ENCODE measurements at regions not wholly inside any gene's neighbourhood (a gene's known extent, or its start where the extent isn't known, plus 50 kb on each side); places are given as distances from the start of the nearest gene placed in this dataset.
A peak's percentile ranks its signal among the peaks of the same experiment; 100 is the strongest.

DNA sequence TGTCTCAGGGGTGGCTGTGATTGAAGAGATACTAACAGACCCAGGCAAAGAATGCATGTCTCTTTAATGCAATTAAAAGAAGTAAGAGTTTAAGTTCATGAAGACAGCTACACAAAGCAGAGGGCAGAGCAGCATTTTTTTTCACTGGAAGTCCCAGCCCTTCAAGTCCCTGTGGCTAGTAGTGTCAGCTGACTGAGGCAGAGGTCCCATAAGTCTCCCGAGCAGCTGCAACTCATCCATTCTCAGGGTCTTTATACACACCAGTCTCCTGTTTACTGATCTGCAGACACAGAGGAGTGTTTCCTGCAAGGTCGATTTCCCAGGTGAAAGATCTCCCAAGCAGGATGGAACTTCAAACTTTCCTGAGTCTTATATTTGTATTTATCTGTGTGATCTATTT is 169.4 kb upstream of the GLRA1 start:
- Mint-ChIP-seq H3K4me3 (no peak overlapping the region), H3K9me3 (no peaks in the 10 kb centered on the region)
- TF ChIP-seq, protein P1, sequence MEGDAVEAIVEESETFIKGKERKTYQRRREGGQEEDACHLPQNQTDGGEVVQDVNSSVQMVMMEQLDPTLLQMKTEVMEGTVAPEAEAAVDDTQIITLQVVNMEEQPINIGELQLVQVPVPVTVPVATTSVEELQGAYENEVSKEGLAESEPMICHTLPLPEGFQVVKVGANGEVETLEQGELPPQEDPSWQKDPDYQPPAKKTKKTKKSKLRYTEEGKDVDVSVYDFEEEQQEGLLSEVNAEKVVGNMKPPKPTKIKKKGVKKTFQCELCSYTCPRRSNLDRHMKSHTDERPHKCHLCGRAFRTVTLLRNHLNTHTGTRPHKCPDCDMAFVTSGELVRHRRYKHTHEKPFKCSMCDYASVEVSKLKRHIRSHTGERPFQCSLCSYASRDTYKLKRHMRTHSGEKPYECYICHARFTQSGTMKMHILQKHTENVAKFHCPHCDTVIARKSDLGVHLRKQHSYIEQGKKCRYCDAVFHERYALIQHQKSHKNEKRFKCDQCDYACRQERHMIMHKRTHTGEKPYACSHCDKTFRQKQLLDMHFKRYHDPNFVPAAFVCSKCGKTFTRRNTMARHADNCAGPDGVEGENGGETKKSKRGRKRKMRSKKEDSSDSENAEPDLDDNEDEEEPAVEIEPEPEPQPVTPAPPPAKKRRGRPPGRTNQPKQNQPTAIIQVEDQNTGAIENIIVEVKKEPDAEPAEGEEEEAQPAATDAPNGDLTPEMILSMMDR (IDR thresholded peaks at IDR 0.05), result no peak

DNA sequence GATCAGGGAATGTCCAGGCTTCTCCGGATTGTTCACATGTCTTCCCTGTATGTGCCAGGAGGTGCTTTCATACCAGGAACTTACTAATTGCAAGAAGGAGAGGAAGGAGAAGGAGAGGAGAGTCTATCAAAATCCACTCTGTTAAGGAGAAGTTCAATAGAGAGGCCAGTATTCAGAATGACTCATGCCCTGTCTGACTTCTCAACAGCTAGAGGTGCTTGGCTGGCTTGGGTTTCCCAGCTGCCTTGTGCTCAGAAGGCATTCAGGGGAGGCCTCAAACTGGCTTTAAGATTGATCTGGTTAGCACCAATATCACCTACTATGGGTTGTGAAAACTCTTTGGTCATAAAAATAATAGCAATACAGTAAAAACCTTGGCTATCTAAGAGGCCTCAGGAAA is 167.9 kb upstream of the GLRA1 start:
- no peak for DNase-seq
- H3K27ac Mint-ChIP-seq, result peak overlapping the region; percentile 56
- H3K27me3 Mint-ChIP-seq (ENCODE audit: low read depth, poor library complexity), result peaks cover 2% of the 10 kb centered on the region

More for the DNA sequence above, 169.4 kb upstream of the GLRA1 start:
- H3K27ac Mint-ChIP-seq, result no peak overlapping the region
- no peak for DNase-seq
- H3K36me3 Mint-ChIP-seq (ENCODE audit: low read depth), result no peaks in the 10 kb centered on the region
- peaks cover 2% of the 10 kb centered on the region for H3K27me3 Mint-ChIP-seq (ENCODE audit: low read depth, poor library complexity)
- H3K4me1 Mint-ChIP-seq, result peaks cover 35% of the 10 kb centered on the region

DNA sequence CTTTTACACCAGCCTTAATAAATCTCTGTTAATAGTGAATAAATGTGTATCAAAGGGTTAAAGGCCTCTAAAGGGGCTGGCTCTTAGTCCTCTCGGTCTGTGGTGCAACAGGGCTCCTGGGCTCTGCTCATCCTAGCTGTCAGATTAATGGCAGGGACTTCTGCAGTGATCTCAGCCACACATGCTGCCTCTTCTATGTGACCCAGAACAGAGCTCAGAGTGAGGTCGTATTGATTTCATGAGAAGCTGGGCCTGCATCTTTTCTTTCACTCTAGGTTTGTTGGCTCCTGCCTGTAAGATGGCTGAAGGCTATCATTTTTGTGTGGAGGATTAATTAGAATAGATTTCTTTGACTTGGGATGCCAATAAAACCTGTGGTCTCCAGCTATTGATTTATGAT is 165.0 kb upstream of the GLRA1 start:
- TF ChIP-seq, protein P1 (IDR thresholded peaks at IDR 0.05), result no peak

More for the DNA sequence above, 167.9 kb upstream of the GLRA1 start:
- Mint-ChIP-seq H3K4me3 (no peak overlapping the region), H3K36me3 (ENCODE audit: low read depth) (no peaks in the 10 kb centered on the region), H3K4me1 (peaks cover 40% of the 10 kb centered on the region), H3K9me3 (no peaks in the 10 kb centered on the region)
- TF ChIP-seq, protein P1 (IDR thresholded peaks at IDR 0.05), result no peak

DNA sequence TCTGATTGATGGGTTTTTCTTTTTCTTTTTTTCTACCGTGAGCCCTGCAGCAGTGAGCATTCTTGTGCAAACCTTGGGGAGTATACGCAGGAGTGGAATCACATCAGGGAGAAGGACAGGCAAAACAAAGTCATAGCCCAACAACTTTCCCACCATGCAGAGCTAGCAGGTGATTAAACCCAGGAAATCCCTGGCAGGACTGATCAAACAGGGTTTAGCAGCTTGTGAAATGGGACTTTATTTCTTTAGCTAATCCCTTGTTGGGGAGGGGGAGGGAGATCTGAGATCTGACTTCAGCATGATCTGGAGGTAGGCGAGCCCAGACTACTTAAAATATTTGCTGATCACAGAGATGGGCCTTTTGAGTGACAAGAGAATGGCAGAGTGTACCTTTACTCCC is 162.0 kb upstream of the GLRA1 start:
- Mint-ChIP-seq H3K36me3 (ENCODE audit: low read depth) (no peaks in the 10 kb centered on the region), H3K27me3 (ENCODE audit: low read depth, poor library complexity) (peaks cover 8% of the 10 kb centered on the region), H3K27ac (peak overlapping the region; percentile 11), H3K4me1 (peaks cover 38% of the 10 kb centered on the region), H3K4me3 (no peak overlapping the region), H3K9me3 (no peaks in the 10 kb centered on the region)
- DNase-seq, result no peak
- TF ChIP-seq, protein P1 (IDR thresholded peaks at IDR 0.05), result no peak

More for the DNA sequence above, 165.0 kb upstream of the GLRA1 start:
- DNase-seq, result peak; percentile 10
- no peaks in the 10 kb centered on the region for H3K9me3 Mint-ChIP-seq
- no peaks in the 10 kb centered on the region for H3K36me3 Mint-ChIP-seq (ENCODE audit: low read depth)
- no peaks in the 10 kb centered on the region for H3K27me3 Mint-ChIP-seq (ENCODE audit: low read depth, poor library complexity)
- H3K4me1 Mint-ChIP-seq, result peaks cover 52% of the 10 kb centered on the region
- H3K4me3 Mint-ChIP-seq, result no peak overlapping the region
- peak overlapping the region; percentile 37 for H3K27ac Mint-ChIP-seq

DNA sequence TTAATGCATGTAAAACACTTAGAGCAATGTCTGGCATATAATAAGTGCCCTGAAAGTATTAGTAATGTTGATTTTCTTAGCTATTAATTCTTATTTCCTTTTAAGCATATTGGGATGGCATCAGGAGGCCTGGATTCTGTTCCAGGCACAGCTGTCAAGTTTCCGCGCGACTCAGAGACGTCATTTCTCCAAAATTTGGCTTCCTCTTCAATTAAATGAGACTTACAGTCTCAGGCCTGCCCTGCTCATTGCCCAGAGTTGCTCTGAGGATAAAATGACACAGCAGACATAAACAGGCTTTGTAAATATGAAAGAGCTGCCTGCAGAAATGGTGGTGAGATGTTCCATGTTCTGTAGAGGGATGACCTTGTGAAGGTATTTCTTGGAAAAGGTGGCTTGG is 159.8 kb upstream of the GLRA1 start:
- Mint-ChIP-seq H3K36me3 (ENCODE audit: low read depth) (no peaks in the 10 kb centered on the region), H3K4me1 (peaks cover 29% of the 10 kb centered on the region), H3K9me3 (no peaks in the 10 kb centered on the region), H3K27ac (no peak overlapping the region), H3K4me3 (no peak overlapping the region), H3K27me3 (ENCODE audit: low read depth, poor library complexity) (peaks cover 8% of the 10 kb centered on the region)
- no peak for DNase-seq
- TF ChIP-seq, protein P1 (IDR thresholded peaks at IDR 0.05), result no peak

DNA sequence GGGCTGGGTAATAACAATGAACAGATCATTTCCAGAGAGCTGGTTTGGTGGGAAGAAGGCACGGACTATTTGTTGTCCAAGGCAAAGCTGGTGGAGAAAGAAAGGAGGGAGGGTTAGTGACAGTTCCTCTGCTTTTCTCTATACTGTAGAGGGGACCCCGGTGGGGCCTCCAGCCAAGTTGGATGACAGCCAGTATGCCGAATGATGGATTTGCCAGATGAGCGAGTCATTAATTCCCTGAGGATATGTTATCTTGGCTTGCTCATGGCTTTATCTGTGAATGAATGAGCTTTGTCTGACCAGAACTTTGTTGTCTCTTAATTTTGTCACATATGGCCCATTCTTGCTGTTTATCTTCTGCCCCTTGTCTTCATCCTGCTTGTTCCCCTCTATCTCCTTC is 158.6 kb upstream of the GLRA1 start:
- Mint-ChIP-seq H3K36me3 (ENCODE audit: low read depth) (no peaks in the 10 kb centered on the region), H3K4me3 (no peak overlapping the region), H3K9me3 (no peaks in the 10 kb centered on the region), H3K27me3 (ENCODE audit: low read depth, poor library complexity) (peaks cover 8% of the 10 kb centered on the region), H3K4me1 (peaks cover 25% of the 10 kb centered on the region), H3K27ac (no peak overlapping the region)
- TF ChIP-seq, protein P1 (IDR thresholded peaks at IDR 0.05), result no peak
- no peak for DNase-seq
